Thymus (tissue), 11 donors: ENCODE measurements at regions not wholly inside any gene's neighbourhood (a gene's known extent, or its start where the extent isn't known, plus 50 kb on each side); places are given as distances from the start of the nearest gene placed in this dataset.

Experiments
- DNase-seq, 9 donors: peaks; one replicate each; pipeline ENCODE4 v3.0.0-alpha.2; 2013; ENCODE audit warnings: low spot score in 9 of 9, low read depth in 6 of 9, missing footprints in 1 of 9
- H3K27ac ChIP-seq, 2 donors: one replicate each; pipeline ENCODE4 v1.5.1; 2013; ENCODE audit warnings: control low read depth in 1 of 2, low read depth in 1 of 2, low read length in 1 of 2, mild to moderate bottlenecking in 1 of 2, moderate library complexity in 1 of 2
- H3K27me3 ChIP-seq, 2 donors: one replicate each; pipeline ENCODE4 v1.5.1; 2013; ENCODE audit warnings: low read length in 1 of 2; ENCODE audit not compliant: control insufficient read depth in 2 of 2, insufficient read depth in 1 of 2
- H3K36me3 ChIP-seq, 2 donors: one replicate each; pipeline ENCODE4 v1.5.1; 2013; ENCODE audit warnings: low read length in 1 of 2, mild to moderate bottlenecking in 1 of 2, moderate library complexity in 1 of 2; ENCODE audit not compliant: control insufficient read depth in 2 of 2, insufficient read depth in 2 of 2
- H3K4me1 ChIP-seq, 2 donors: one replicate each; pipeline ENCODE4 v1.5.1; 2013; ENCODE audit warnings: low read length in 2 of 2; ENCODE audit not compliant: control insufficient read depth in 2 of 2, insufficient read depth in 2 of 2
- H3K4me3 ChIP-seq, 2 donors: one replicate each; pipeline ENCODE4 v1.5.1; 2013; ENCODE audit warnings: low read length in 2 of 2, control low read depth in 1 of 2, mild to moderate bottlenecking in 1 of 2
- H3K9me3 ChIP-seq, 2 donors: one replicate each; pipeline ENCODE4 v1.5.1; 2013; ENCODE audit warnings: low read length in 1 of 2, mild to moderate bottlenecking in 1 of 2; ENCODE audit not compliant: control insufficient read depth in 2 of 2, insufficient read depth in 1 of 2
- WGBS: extraction: QIAGEN DNeasy Blood & Tissue Kit; methylation state at CpG from one replicate; pipeline ENCODE4 v1.1.7; 2013; 5-methylcytosine and 5-hydroxymethylcytosine counted together
- donor health status: healthy.

DNA sequence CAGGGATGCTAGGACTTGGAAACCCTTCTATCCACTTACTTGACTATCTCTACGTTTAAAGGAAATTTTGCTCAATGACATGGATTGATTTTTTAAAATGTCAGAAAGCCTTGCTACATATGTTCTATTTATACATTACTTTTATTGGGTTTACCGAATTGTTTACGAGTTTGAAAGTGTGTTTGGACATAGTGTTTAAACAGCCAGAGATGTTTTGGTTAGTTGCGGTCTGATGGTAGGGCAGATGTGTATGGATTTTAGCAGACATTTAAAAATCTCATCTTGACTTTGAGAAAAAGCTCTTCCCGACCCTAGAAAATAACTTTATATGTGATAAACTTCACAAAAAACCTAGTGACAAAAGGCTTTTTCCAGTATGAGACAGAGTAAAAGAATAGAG is 513.7 kb downstream of the PLA2G4A start:
- H3K4me1 ChIP-seq = no peaks in the 10 kb centered on the region
- no peak for DNase-seq
- WGBS = 91% methylated on average over 5 of the region's 5 CpGs
- H3K9me3 ChIP-seq = no peaks in the 10 kb centered on the region
- H3K27me3 ChIP-seq = no peaks in the 10 kb centered on the region
- no peak overlapping the region for H3K27ac ChIP-seq
- no peak overlapping the region for H3K4me3 ChIP-seq
- no peaks in the 10 kb centered on the region for H3K36me3 ChIP-seq

DNA sequence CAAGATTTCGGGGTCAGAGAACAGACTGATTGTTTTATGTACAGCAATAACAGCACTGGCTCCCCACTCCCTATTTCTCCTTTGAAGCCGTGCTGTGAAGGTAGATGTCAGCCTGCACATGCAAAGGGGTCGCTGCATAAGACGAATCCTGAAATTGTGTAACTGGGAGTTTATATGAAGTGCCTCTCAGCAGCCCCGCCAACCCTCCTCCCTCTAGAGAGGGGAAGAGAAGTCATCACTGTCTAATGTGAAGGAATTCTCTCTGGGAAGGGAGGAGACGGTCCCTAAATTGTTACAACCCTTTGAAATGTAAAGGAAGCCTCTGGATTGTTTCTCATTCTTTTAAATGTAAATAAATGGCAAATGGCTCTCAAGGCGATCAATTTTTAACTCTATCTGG is 545.3 kb downstream of the PLA2G4A start:
- DNase-seq = no peak
- Histone ChIP-seq H3K4me1 (no peaks in the 10 kb centered on the region), H3K9me3 (no peaks in the 10 kb centered on the region), H3K27me3 (no peaks in the 10 kb centered on the region), H3K4me3 (no peak overlapping the region), H3K27ac (no peak overlapping the region), H3K36me3 (no peaks in the 10 kb centered on the region)
- WGBS = 77% methylated on average over 7 of the region's 7 CpGs

DNA sequence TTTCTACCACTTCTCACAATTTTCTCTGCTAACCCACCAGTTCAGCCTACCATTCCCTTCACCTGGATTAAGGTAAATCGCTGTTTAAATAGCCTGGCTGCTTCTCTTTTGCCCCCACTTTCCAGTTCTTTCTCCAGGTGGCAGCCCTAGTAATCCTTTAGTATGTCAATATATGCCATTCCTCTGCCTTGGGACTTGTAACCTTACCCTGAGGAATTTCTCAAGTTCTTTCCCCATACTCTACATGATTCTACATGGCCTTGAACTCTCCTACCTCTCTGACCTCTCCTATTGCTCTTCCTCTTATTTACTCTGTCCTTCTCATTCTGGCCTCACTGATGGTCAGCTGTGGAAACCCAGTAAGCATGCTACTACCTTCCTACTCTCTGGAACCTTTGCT is 546.0 kb downstream of the PLA2G4A start:
- H3K4me3 ChIP-seq = no peak overlapping the region
- H3K27me3 ChIP-seq = no peaks in the 10 kb centered on the region
- no peaks in the 10 kb centered on the region for H3K36me3 ChIP-seq
- no peak overlapping the region for H3K27ac ChIP-seq
- H3K4me1 ChIP-seq = no peaks in the 10 kb centered on the region
- WGBS = 73% methylated on average over 1 of the region's 1 CpG
- H3K9me3 ChIP-seq = no peaks in the 10 kb centered on the region
- DNase-seq = no peak

DNA sequence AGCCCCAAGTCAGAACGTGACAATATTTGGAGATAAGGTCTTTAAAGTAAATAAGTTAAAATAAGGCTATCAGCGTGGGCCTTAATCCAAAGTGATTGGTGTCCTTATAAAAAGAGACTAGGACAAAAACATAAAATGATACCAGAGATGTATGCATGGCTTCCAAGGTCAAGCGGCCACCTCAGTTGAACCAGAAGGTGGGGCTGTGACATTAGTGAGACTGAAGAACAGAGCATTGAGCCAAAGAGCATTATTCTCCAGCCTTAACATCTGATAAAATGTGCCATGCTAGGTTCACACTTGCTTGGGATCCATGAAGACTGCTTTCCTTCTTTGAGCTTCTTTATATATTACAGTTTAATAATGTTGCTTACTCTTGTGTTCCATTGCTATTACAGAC is 554.6 kb downstream of the PLA2G4A start:
- no peaks in the 10 kb centered on the region for H3K9me3 ChIP-seq
- 85% methylated on average over 3 of the region's 3 CpGs for WGBS
- no peaks in the 10 kb centered on the region for H3K27me3 ChIP-seq
- no peak overlapping the region for H3K27ac ChIP-seq
- H3K4me1 ChIP-seq = no peaks in the 10 kb centered on the region
- H3K4me3 ChIP-seq = no peak overlapping the region
- no peaks in the 10 kb centered on the region for H3K36me3 ChIP-seq
- no peak for DNase-seq

DNA sequence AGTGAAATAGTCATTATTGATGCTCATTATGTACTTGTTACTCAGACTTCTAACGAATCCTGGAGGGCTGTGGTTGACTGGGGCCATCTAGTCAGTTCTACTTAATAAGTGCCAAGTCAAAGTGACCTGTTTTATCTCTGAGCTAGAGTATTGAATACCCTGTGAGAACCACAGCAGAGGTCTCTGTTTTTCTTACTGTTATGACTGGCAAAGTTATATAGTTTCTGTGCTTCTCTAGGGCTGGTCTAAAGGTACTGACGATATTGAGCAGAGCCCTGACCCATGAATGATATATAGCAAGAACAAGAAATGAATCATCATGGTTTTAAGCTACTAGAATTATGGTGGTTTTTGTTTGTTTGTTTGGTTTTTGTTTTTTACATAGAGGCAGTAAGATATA is 555.8 kb downstream of the PLA2G4A start:
- Histone ChIP-seq H3K4me3 (no peak overlapping the region), H3K4me1 (no peaks in the 10 kb centered on the region), H3K27me3 (no peaks in the 10 kb centered on the region), H3K27ac (no peak overlapping the region), H3K36me3 (no peaks in the 10 kb centered on the region), H3K9me3 (no peaks in the 10 kb centered on the region)
- 80% methylated on average over 2 of the region's 2 CpGs for WGBS
- DNase-seq = no peak

DNA sequence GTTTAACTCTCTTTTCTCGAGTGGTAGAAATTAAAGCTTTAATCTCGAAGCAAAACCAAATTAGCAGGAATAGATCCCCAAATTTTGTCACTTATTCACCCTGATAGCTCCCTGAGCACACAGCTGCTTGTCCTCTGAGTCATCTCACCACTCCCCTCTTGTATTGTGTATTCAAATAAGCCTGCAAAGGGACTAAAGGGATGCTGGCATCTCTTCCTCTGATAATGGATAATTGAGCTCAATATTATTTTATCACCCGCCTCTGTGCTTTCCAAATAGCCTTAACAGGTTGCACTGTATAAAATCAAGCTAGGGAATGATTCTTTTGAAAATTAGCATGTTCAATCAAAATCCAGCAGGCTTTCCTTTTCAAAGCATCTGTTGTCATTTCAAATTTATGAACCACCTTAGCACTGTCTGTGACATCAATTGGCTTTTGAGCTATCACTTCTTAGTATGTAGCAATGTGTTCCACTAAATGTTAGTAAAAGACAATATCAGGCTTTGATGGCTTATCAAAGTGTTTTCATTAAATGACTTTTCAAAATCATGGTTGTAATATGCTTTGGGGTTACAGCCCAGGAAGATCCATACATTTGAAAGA is 561.6 kb downstream of the PLA2G4A start:
- no peak for DNase-seq
- Histone ChIP-seq H3K27me3 (no peaks in the 10 kb centered on the region), H3K36me3 (no peaks in the 10 kb centered on the region), H3K4me3 (no peak overlapping the region), H3K9me3 (no peaks in the 10 kb centered on the region), H3K4me1 (no peaks in the 10 kb centered on the region), H3K27ac (no peak overlapping the region)
- 89% methylated on average over 3 of the region's 3 CpGs for WGBS

DNA sequence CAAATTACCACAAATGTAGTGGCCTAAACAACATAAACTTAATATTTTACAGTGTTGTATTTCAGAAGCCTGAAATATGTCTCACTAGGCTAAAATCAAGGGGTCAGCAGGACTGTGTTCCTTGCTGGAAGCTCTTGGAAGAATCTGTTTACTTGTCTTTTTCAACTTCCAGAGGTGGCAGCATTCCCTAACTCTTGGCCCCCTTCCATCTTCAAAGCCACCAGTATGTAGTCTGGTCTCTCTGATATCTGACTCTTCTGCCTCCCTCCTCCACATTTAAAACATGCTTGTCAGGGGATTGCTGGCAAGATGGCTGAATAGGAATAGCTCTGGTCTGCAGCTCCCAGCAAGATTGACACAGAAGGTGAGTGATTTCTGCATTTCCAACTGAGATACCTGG is 567.5 kb downstream of the PLA2G4A start:
- no peak for DNase-seq
- no peak overlapping the region for H3K27ac ChIP-seq
- H3K27me3 ChIP-seq = no peaks in the 10 kb centered on the region
- no peaks in the 10 kb centered on the region for H3K4me1 ChIP-seq
- no peak overlapping the region for H3K4me3 ChIP-seq
- H3K36me3 ChIP-seq = no peaks in the 10 kb centered on the region
- H3K9me3 ChIP-seq = no peaks in the 10 kb centered on the region

DNA sequence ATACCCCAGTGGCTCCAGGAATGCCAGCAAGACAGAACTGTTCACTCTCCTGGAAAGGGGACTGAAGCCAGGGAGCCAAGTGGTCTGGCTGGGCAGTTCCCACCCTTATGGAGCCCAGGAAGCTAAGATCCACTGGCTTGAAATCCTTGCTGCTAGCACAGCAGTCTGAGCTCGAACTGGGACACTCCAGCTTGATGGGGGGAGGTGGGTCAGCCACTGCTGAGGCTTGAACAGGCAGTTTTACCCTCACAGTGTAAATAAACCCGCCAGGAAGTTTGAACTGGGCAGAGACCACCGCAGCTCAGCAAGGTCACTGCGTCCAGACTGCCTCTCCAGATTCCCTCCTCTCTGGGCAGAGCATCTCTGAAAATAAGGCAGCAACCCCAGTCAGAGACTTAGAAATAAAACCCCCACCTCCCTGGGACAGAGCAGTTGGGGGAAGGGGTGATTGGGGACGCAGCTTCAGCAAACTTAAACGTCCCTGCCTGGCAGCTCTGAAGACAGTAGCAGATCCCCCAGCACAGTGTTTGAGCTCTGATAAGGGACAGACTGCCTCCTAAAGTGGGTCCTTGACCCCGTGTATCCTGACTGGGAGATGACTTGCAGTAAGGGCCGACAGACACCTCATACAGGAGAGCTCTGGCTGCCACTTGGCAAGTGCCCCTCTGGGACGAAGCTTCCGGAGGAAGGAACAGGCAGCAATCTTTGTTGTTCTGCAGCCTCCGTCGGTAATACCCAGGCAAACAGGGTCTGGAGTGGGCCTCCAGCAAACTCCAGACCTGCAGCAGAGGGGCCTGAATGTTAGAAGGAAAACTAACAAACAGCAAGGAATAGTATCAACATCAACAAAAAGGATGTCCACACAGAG is 568.4 kb downstream of the PLA2G4A start:
- Histone ChIP-seq H3K4me3 (no peak overlapping the region), H3K27ac (no peak overlapping the region), H3K36me3 (no peaks in the 10 kb centered on the region), H3K9me3 (no peaks in the 10 kb centered on the region), H3K4me1 (no peaks in the 10 kb centered on the region), H3K27me3 (no peaks in the 10 kb centered on the region)
- no peak for DNase-seq
- WGBS = 66% methylated on average over 12 of the region's 12 CpGs

DNA sequence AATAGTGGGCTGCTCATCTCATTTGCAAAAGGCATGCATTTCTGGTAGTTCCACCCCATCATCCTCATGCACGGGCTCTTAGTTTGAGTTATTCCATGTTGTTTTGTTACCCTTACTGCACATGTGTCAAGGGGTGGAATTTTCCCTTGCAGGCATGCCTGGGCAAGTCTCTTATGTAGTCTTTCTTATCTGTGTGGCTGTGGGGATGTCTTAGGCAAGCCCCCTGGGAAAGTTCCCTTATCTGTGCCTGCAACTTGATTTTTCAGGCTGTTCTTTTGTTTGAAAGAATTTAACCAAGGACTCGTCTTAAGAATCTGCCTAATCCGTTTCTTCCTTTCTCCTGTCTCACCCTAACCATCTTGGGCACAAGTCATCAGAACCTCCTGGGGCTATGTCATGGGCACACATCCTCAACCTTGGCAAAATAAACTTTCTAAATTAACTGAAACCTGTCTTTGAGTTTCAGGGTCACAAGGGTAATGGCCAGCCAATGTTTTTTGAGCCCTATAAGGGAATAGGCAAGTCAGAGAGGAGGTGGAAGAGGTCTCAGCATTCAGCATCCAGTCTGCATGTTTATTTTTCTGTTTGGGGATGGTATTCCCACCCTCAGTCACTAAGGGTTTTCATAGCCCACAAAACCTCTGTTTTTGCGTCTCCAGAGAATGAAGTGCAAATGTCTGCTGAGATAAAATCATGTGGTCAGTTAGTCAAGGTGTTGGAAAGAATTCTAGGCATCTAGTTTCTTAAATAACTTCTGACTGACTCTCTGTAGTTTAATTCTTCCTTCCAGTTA is 579.7 kb downstream of the PLA2G4A start:
- no peaks in the 10 kb centered on the region for H3K9me3 ChIP-seq
- 82% methylated on average over 4 of the region's 4 CpGs for WGBS
- H3K27me3 ChIP-seq = no peaks in the 10 kb centered on the region
- DNase-seq = no peak
- H3K36me3 ChIP-seq = no peaks in the 10 kb centered on the region
- no peaks in the 10 kb centered on the region for H3K4me1 ChIP-seq
- no peak overlapping the region for H3K4me3 ChIP-seq
- no peak overlapping the region for H3K27ac ChIP-seq
